D721Med (cell line): ENCODE measurements at regions not wholly inside any gene's neighbourhood (a gene's known extent, or its start where the extent isn't known, plus 50 kb on each side); places are given as distances from the start of the nearest gene placed in this dataset.
"Not testable (repeated sequence)": the region's sequence is repeated elsewhere in the genome, so short reads cannot be mapped to it uniquely, and the experiment has no call there.

Source experiments
- DNase-seq: peaks from one replicate; pipeline ENCODE4 v3.0.0; 2011; ENCODE audit warnings: low spot score; ENCODE audit not compliant: insufficient read length
- FAIRE-seq: peaks from 2 replicates; lab custom pipeline; 2011; peaks lifted over from hg19 to GRCh38; lab: Jason Lieb, UNC
- CTCF ChIP-seq: IDR thresholded peaks from 2 replicates; pipeline ENCODE4 v1.5.1; 2012; ENCODE audit warnings: mild to moderate bottlenecking, control low read depth; ENCODE audit not compliant: insufficient read depth; ENCODE audit errors: missing control alignments

- DNase-seq, result no peak
- no peak for TF ChIP-seq CTCF
- FAIRE-seq, result no peak
These were observed 355.9 kb upstream of the HNRNPA3 start for GRCh38 chr2:176856683-176857082.

GRCh38 chr2:176865336-176865735 lies 347.3 kb upstream of the HNRNPA3 start:
- TF ChIP-seq CTCF, result no peak
- DNase-seq (no peak), FAIRE-seq (no peak)

GRCh38 chr2:176872406-176872805 lies 340.2 kb upstream of the HNRNPA3 start:
- DNase-seq, result no peak
- no peak for TF ChIP-seq CTCF
- FAIRE-seq, result no peak

- FAIRE-seq (no peak), DNase-seq (no peak)
- no peak for TF ChIP-seq CTCF
These were observed 339.2 kb upstream of the HNRNPA3 start for GRCh38 chr2:176873403-176873802.

- DNase-seq (no peak), FAIRE-seq (no peak)
- no peak for TF ChIP-seq CTCF
These were observed 336.0 kb upstream of the HNRNPA3 start for GRCh38 chr2:176876493-176877103.

GRCh38 chr2:176879426-176879995 lies 333.1 kb upstream of the HNRNPA3 start:
- DNase-seq (no peak), FAIRE-seq (no peak)
- no peak for TF ChIP-seq CTCF

GRCh38 chr2:176882045-176882444 lies 330.5 kb upstream of the HNRNPA3 start:
- not testable (repeated sequence) for DNase-seq, FAIRE-seq
